ENCODE measurements at regions not wholly inside any gene's neighbourhood (a gene's known extent, or its start where the extent isn't known, plus 50 kb on each side); places are given as distances from the start of the nearest gene placed in this dataset.

DNA sequence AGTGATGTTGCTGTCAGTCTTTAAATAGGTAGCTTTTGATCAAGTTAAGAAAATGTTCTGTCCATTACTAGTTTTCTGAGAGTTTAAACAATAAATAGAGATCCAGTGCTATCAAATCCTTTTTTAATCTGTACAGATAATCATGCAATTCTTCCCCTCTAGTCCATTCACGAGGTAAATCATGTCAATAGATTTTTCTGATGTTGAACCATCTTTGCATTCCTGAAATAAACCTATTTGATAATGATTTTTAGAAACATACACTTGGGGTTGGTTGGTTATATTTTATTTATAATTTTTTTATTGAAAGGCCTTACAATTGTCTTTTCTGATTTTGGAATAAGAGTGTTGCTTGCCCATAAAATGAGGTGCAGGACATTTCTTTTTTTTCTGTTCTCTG lies 95.0 kb downstream of the FAM53A start:
- TF ChIP-seq, protein P1, sequence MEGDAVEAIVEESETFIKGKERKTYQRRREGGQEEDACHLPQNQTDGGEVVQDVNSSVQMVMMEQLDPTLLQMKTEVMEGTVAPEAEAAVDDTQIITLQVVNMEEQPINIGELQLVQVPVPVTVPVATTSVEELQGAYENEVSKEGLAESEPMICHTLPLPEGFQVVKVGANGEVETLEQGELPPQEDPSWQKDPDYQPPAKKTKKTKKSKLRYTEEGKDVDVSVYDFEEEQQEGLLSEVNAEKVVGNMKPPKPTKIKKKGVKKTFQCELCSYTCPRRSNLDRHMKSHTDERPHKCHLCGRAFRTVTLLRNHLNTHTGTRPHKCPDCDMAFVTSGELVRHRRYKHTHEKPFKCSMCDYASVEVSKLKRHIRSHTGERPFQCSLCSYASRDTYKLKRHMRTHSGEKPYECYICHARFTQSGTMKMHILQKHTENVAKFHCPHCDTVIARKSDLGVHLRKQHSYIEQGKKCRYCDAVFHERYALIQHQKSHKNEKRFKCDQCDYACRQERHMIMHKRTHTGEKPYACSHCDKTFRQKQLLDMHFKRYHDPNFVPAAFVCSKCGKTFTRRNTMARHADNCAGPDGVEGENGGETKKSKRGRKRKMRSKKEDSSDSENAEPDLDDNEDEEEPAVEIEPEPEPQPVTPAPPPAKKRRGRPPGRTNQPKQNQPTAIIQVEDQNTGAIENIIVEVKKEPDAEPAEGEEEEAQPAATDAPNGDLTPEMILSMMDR (IDR thresholded peaks at IDR 0.05; ENCODE audit: insufficient read depth, low read length, poor library complexity, severe bottlenecking) = no peak
- no peak for TF ChIP-seq EZH2phosphoT487 (conservative IDR thresholded peaks at IDR 0.05; ENCODE audit: low read length)
